ENCODE measurements at regions not wholly inside any gene's neighbourhood (a gene's known extent, or its start where the extent isn't known, plus 50 kb on each side); places are given as distances from the start of the nearest gene placed in this dataset.

- DNase-seq (ENCODE audit: low spot score), result no peak
- in situ Hi-C loops (cut with MboI; ENCODE audit: low sequenced_read_pairs, unreplicated experiment), result no loop called here
- peak; percentile 32 for TF ChIP-seq CTCF (IDR thresholded peaks at IDR 0.05; ENCODE audit: borderline replicate concordance, control extremely low read depth, extremely low read depth, insufficient read depth, missing control alignments)
Measured at GRCh38 chr12:127293507-127294310, 973.3 kb upstream of the TMEM132C start.

GRCh38 chr12:127294651-127295210 is 972.2 kb upstream of the TMEM132C start:
- in situ Hi-C loops (cut with MboI; ENCODE audit: low sequenced_read_pairs, unreplicated experiment), result no loop called here

GRCh38 chr12:127295630-127296029 is 971.3 kb upstream of the TMEM132C start:
- in situ Hi-C loops (cut with MboI; ENCODE audit: low sequenced_read_pairs, unreplicated experiment), result no loop called here
- TF ChIP-seq CTCF (IDR thresholded peaks at IDR 0.05; ENCODE audit: borderline replicate concordance, control extremely low read depth, extremely low read depth, insufficient read depth, missing control alignments), result no peak

More at GRCh38 chr12:127294651-127295210, 972.2 kb upstream of the TMEM132C start:
- TF ChIP-seq CTCF (IDR thresholded peaks at IDR 0.05; ENCODE audit: borderline replicate concordance, control extremely low read depth, extremely low read depth, insufficient read depth, missing control alignments), result no peak
- DNase-seq (ENCODE audit: low spot score), result no peak

GRCh38 chr12:127296591-127296990 is 970.4 kb upstream of the TMEM132C start:
- no peak for DNase-seq (ENCODE audit: low spot score)
- TF ChIP-seq CTCF (IDR thresholded peaks at IDR 0.05; ENCODE audit: borderline replicate concordance, control extremely low read depth, extremely low read depth, insufficient read depth, missing control alignments), result no peak
- in situ Hi-C loops (cut with MboI; ENCODE audit: low sequenced_read_pairs, unreplicated experiment), result no loop called here

More at GRCh38 chr12:127295630-127296029, 971.3 kb upstream of the TMEM132C start:
- DNase-seq (ENCODE audit: low spot score), result no peak

- DNase-seq (ENCODE audit: low spot score), result no peak
- in situ Hi-C loops (cut with MboI; ENCODE audit: low sequenced_read_pairs, unreplicated experiment), result no loop called here
- TF ChIP-seq CTCF (IDR thresholded peaks at IDR 0.05; ENCODE audit: borderline replicate concordance, control extremely low read depth, extremely low read depth, insufficient read depth, missing control alignments), result no peak
Measured at GRCh38 chr12:127297327-127297726, 969.6 kb upstream of the TMEM132C start.

- no peak for TF ChIP-seq CTCF (IDR thresholded peaks at IDR 0.05; ENCODE audit: borderline replicate concordance, control extremely low read depth, extremely low read depth, insufficient read depth, missing control alignments)
- in situ Hi-C loops (cut with MboI; ENCODE audit: low sequenced_read_pairs, unreplicated experiment), result no loop called here
- no peak for DNase-seq (ENCODE audit: low spot score)
Measured at GRCh38 chr12:127300075-127300474, 966.9 kb upstream of the TMEM132C start.

All from GM13976 (cell line).